ENCODE measurements at regions not wholly inside any gene's neighbourhood (a gene's known extent, or its start where the extent isn't known, plus 50 kb on each side); places are given as distances from the start of the nearest gene placed in this dataset.
A peak's percentile ranks its signal among the peaks of the same experiment; 100 is the strongest.

DNA sequence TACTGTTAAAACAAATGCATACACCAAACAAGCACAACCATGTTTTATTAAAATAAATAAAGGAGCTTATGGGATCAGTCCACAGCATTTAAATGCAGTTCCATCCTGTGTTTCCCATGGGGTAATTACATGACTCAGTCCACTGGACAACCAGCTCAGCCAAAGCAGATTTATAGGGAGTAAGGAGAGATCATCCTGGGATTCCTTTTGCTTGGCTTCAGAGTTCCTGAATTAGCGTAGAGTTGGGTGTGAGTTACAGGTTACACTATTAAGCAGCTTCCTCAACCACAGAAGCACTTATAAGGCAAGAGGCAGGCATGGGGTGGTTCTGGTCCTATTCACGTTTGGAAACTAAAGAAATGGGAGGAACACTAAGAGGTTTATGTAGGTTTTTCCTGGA lies 381.1 kb upstream of the ACTBL2 start:
- Histone ChIP-seq H3K9ac (ENCODE audit: low read length) (peak overlapping the region; percentile 35; the same call in 1 of the 2 replicates), H4K20me1 (ENCODE audit: low read length) (no peaks in the 10 kb centered on the region), H3K9me2 (replicated peaks; ENCODE audit: low read length) (no peaks in the 10 kb centered on the region), H3K4me2 (ENCODE audit: low read length) (0 out of 2 replicates have a peak overlapping the region, but pooled peaks have one; percentile 34), H3K79me2 (ENCODE audit: low read length) (no peaks in the 10 kb centered on the region), H3K4me3 (ENCODE audit: low read length) (no peak overlapping the region), H3K27me3 (ENCODE audit: low read length) (no peaks in the 10 kb centered on the region), H3K9me3 (ENCODE audit: low read length) (no peaks in the 10 kb centered on the region), H3K4me1 (ENCODE audit: insufficient read depth, low read length) (peaks cover 26% of the 10 kb centered on the region), H3K36me3 (ENCODE audit: low read depth, low read length) (no peaks in the 10 kb centered on the region), H2AFZ (ENCODE audit: low read length) (peak overlapping the region; percentile 37), H3F3A (ENCODE audit: low read length, unreplicated experiment) (no peaks in the 10 kb centered on the region), H3K27ac (ENCODE audit: low read length) (peak overlapping the region; percentile 91)
- CTCF ChIA-PET = no interaction called here
- peak; percentile 67; the same call in 1 of the 2 replicates for ATAC-seq
- POLR2A ChIA-PET (ENCODE audit: unreplicated experiment) = no interaction called here
- DNase-seq = peak; percentile 71
- BruUV-seq (replicated peaks) = no TSS peak
- intact Hi-C loops (cut with micrococcal nuclease) = no loop called here
- no peak for TF ChIP-seq EZH2phosphoT487 (IDR thresholded peaks at IDR 0.05; ENCODE audit: borderline replicate concordance, low read length)
- TF ChIP-seq EZH2 (IDR thresholded peaks at IDR 0.05; ENCODE audit: low read length, unreplicated experiment) = no peak
- TF ChIP-seq, protein P1, sequence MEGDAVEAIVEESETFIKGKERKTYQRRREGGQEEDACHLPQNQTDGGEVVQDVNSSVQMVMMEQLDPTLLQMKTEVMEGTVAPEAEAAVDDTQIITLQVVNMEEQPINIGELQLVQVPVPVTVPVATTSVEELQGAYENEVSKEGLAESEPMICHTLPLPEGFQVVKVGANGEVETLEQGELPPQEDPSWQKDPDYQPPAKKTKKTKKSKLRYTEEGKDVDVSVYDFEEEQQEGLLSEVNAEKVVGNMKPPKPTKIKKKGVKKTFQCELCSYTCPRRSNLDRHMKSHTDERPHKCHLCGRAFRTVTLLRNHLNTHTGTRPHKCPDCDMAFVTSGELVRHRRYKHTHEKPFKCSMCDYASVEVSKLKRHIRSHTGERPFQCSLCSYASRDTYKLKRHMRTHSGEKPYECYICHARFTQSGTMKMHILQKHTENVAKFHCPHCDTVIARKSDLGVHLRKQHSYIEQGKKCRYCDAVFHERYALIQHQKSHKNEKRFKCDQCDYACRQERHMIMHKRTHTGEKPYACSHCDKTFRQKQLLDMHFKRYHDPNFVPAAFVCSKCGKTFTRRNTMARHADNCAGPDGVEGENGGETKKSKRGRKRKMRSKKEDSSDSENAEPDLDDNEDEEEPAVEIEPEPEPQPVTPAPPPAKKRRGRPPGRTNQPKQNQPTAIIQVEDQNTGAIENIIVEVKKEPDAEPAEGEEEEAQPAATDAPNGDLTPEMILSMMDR (conservative IDR thresholded peaks at IDR 0.05; ENCODE audit: low read depth, low read length) = no peak

DNA sequence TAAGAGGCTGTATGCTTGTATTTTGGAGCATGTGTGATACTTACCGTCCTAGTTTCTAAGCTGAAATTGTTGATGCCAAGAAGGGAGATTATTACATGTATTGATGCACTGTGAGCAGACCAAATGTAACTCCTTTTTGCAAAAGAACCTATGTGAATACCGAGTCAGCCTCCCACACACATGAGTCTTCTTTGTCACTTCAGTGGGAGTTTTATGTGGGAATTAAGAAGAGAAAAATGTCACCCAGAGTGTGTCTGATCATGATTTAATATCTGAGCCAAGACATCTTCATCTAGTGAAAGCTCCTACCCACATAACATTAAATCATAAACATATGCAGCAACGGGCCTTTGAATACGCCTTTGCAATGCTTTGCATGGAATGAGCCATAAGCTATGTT lies 380.3 kb upstream of the ACTBL2 start:
- TF ChIP-seq EZH2phosphoT487 (IDR thresholded peaks at IDR 0.05; ENCODE audit: borderline replicate concordance, low read length) = no peak
- TF ChIP-seq EZH2 (IDR thresholded peaks at IDR 0.05; ENCODE audit: low read length, unreplicated experiment) = no peak
- TF ChIP-seq, protein P1 (conservative IDR thresholded peaks at IDR 0.05; ENCODE audit: low read depth, low read length) = no peak
- Histone ChIP-seq H3K27ac (ENCODE audit: low read length) (peak overlapping the region; percentile 91), H3K4me3 (ENCODE audit: low read length) (no peak overlapping the region), H3K4me2 (ENCODE audit: low read length) (peak overlapping the region; percentile 61), H3K9ac (ENCODE audit: low read length) (peak overlapping the region; percentile 35; the same call in 1 of the 2 replicates), H3K4me1 (ENCODE audit: insufficient read depth, low read length) (peaks cover 26% of the 10 kb centered on the region), H2AFZ (ENCODE audit: low read length) (no peak overlapping the region), H3K27me3 (ENCODE audit: low read length) (no peaks in the 10 kb centered on the region), H3K9me3 (ENCODE audit: low read length) (no peaks in the 10 kb centered on the region), H3K9me2 (replicated peaks; ENCODE audit: low read length) (no peaks in the 10 kb centered on the region), H3F3A (ENCODE audit: low read length, unreplicated experiment) (no peaks in the 10 kb centered on the region), H3K79me2 (ENCODE audit: low read length) (no peaks in the 10 kb centered on the region), H3K36me3 (ENCODE audit: low read depth, low read length) (no peaks in the 10 kb centered on the region), H4K20me1 (ENCODE audit: low read length) (no peaks in the 10 kb centered on the region)
- no peak for DNase-seq
- intact Hi-C loops (cut with micrococcal nuclease) = no loop called here
- ATAC-seq = no peak
- ChIA-PET CTCF (no interaction called here), POLR2A (ENCODE audit: unreplicated experiment) (no interaction called here)
- BruUV-seq (replicated peaks) = no TSS peak

DNA sequence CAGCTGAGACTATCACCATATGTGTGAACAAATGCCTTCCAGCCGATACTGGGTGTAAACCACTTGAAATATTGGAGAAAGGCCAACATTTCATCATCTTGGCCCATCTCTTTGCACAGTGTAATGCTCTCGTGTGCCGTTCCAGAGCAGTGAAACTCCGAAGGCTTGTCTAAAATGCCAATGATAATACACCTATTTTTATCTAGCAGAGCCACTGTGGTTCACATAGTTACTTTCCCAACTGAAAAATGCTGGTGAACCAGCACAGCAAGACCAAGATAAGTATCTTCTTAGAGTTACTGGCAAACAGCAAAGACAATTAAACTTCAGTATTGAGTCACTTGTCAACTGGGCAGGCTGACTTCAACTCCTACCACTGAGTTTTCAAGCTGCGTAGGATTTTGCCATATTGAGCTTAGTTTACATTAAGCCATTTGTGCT lies 379.9 kb upstream of the ACTBL2 start:
- Histone ChIP-seq H3F3A (ENCODE audit: low read length, unreplicated experiment) (no peaks in the 10 kb centered on the region), H4K20me1 (ENCODE audit: low read length) (no peaks in the 10 kb centered on the region), H3K27ac (ENCODE audit: low read length) (peak overlapping the region; percentile 91), H3K4me2 (ENCODE audit: low read length) (peak overlapping the region; percentile 61), H3K4me1 (ENCODE audit: insufficient read depth, low read length) (peaks cover 26% of the 10 kb centered on the region), H3K36me3 (ENCODE audit: low read depth, low read length) (no peaks in the 10 kb centered on the region), H3K27me3 (ENCODE audit: low read length) (no peaks in the 10 kb centered on the region), H3K9me3 (ENCODE audit: low read length) (no peaks in the 10 kb centered on the region), H2AFZ (ENCODE audit: low read length) (peak overlapping the region; percentile 33; the same call in 1 of the 2 replicates), H3K4me3 (ENCODE audit: low read length) (0 out of 2 replicates have a peak overlapping the region, but pooled peaks have one; percentile 27), H3K9ac (ENCODE audit: low read length) (peak overlapping the region; percentile 37), H3K9me2 (replicated peaks; ENCODE audit: low read length) (no peaks in the 10 kb centered on the region), H3K79me2 (ENCODE audit: low read length) (no peaks in the 10 kb centered on the region)
- TF ChIP-seq, protein P1 (conservative IDR thresholded peaks at IDR 0.05; ENCODE audit: low read depth, low read length) = no peak
- TF ChIP-seq EZH2 (IDR thresholded peaks at IDR 0.05; ENCODE audit: low read length, unreplicated experiment) = no peak
- ChIA-PET CTCF (no interaction called here), POLR2A (ENCODE audit: unreplicated experiment) (no interaction called here)
- DNase-seq = peak; percentile 83
- ATAC-seq = peak; percentile 56; the same call in 1 of the 2 replicates
- BruUV-seq (replicated peaks) = no TSS peak
- intact Hi-C loops (cut with micrococcal nuclease) = no loop called here

All from PC-3 (cell line).